ENCODE measurements at regions not wholly inside any gene's neighbourhood (a gene's known extent, or its start where the extent isn't known, plus 50 kb on each side); places are given as distances from the start of the nearest gene placed in this dataset.
"Not testable (repeated sequence)": the region's sequence is repeated elsewhere in the genome, so short reads cannot be mapped to it uniquely, and the experiment has no call there.

DNA sequence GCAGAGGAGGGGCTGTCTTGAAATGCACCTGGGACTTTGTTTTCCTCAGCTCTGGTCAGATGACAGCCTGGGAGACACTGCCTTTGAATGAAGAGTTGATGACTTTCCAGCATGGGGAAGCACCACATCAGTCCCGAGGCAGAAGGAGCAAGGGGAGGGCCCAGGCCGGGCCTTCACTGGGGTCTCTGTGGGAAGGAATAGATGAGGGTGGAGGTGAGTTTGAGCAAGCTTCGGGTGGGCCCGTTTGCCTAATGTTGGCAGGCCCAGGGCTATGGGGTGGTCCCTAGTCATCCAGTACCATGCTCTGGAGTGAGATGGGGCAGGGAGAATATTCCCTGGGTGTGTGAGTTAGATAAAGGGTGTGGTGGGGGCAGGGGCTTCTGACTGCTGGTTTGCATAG, 100.4 kb upstream of the RUFY1 start:
- not testable (repeated sequence) for ATAC-seq

DNA sequence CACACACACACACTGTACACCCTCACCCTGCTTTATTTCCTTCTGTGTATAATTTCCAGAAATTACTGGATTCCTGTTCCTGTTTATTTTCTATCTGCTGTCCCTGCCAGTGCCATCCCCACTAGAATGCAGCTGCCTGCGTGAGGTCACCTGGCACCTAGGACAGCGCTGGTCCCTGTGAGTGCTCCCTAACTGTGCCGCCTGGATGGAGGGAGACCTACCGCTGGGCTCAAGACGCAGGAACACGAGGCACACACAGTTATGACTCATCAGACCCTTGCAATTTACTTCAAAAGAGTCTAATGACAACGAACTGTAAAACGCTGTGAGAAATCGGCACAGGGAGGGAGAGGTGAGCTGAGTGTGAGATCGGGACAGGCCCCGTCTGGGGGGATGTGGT, 102.1 kb upstream of the RUFY1 start:
- not testable (repeated sequence) for H3K27me3 Mint-ChIP-seq (ENCODE audit: low read depth); DNase-seq; H3K4me3 Mint-ChIP-seq; H3K4me1 Mint-ChIP-seq (ENCODE audit: low read depth); H3K36me3 Mint-ChIP-seq (ENCODE audit: insufficient read depth); H3K9me3 Mint-ChIP-seq; ATAC-seq

More for the DNA sequence above, 100.4 kb upstream of the RUFY1 start:
- not testable (repeated sequence) for H3K9me3 Mint-ChIP-seq; H3K4me3 Mint-ChIP-seq; DNase-seq; H3K27me3 Mint-ChIP-seq (ENCODE audit: low read depth); H3K4me1 Mint-ChIP-seq (ENCODE audit: low read depth); H3K36me3 Mint-ChIP-seq (ENCODE audit: insufficient read depth)

DNA sequence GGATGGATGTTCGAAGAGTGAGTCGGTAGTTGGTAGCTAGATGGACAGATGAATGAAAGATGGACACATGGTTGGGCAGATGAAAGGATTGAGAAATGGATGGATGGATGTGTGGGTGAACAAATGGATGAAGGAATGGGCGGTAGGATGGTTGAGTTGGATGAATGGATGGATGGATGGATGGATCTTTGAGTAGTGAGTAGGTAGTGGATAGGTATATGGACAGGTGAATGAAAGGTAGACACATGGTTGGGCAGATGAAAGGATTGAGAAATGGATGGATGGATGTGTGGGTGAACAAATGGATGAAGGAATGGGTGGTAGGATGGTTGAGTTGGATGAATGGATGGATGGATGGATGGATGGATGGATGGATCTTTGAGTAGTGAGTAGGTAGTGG, 97.0 kb upstream of the ADAMTS2 start:
- DNase-seq; H3K9me3 Mint-ChIP-seq; H3K4me3 Mint-ChIP-seq; H3K27me3 Mint-ChIP-seq (ENCODE audit: low read depth); ATAC-seq; H3K4me1 Mint-ChIP-seq (ENCODE audit: low read depth); H3K36me3 Mint-ChIP-seq (ENCODE audit: insufficient read depth): not testable (repeated sequence)

DNA sequence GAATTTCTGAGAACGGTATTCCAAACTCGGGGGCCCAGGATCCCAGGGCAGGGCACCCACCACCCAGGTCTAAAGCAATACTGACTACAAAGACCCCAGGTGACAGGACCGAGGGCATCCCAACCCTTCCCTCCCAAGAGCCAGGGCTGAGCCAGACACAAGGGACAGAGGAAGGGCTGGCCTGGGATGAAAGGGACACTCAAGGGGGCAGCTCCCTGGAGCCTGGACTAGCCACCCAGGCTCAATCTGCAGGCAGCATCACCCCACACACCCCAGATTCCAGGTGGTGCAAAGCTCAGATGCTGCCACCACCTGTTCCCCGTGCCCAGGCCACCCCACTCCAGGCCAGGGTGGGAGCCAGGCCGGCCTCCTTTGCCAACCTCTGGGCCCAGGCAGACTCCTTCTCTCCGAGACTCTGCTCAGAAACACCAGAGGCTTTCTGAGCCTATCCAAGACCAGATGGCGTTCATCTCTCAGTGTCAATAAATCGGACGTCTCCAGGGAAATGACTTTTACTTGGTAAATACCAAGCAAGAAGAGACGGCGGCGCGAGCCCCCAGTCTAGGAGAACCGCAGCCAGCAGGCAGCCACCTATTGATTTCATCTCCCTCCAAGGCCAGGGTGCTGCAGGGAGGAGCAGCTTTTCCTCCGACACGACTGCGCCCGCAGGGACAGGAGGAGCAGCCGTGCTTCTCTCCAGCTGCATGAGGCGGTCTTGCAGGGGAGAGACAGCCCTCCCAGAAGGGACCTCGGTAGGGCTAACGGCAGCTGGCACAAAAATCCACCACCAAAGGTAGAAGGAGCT, 94.1 kb upstream of the ADAMTS2 start:
- ATAC-seq (no peak), DNase-seq (no peak)
- peaks cover 4% of the 10 kb centered on the region for H3K9me3 Mint-ChIP-seq
- H3K4me1 Mint-ChIP-seq (ENCODE audit: low read depth) = no peaks in the 10 kb centered on the region
- no peak overlapping the region for H3K4me3 Mint-ChIP-seq
- H3K36me3 Mint-ChIP-seq (ENCODE audit: insufficient read depth) = peaks cover 2% of the 10 kb centered on the region
- peaks cover 14% of the 10 kb centered on the region for H3K27me3 Mint-ChIP-seq (ENCODE audit: low read depth)

DNA sequence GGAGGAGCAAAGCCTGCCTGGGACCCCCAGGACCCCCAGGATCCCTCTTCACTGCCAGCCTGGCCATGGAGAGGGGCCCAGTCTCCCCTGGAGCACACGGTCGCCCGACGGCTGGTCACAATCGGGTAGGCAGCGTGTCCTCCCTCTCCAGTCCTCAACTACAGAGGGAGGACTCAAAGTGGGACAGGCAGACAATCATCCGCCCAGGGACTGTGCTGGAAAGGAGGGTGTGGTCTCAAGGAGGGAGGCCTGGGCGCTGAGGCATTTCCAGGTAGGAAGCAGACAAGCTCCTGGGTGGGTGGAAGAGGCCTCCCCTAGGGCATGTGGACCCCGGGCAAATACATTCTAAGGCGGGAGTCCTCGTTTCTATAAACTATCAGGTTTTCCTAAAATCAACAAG, 93.2 kb upstream of the ADAMTS2 start:
- DNase-seq = no peak
- Mint-ChIP-seq H3K4me3 (no peak overlapping the region), H3K27me3 (ENCODE audit: low read depth) (peaks cover 14% of the 10 kb centered on the region), H3K36me3 (ENCODE audit: insufficient read depth) (peaks cover 2% of the 10 kb centered on the region), H3K4me1 (ENCODE audit: low read depth) (no peaks in the 10 kb centered on the region), H3K9me3 (peaks cover 4% of the 10 kb centered on the region)
- no peak for ATAC-seq

DNA sequence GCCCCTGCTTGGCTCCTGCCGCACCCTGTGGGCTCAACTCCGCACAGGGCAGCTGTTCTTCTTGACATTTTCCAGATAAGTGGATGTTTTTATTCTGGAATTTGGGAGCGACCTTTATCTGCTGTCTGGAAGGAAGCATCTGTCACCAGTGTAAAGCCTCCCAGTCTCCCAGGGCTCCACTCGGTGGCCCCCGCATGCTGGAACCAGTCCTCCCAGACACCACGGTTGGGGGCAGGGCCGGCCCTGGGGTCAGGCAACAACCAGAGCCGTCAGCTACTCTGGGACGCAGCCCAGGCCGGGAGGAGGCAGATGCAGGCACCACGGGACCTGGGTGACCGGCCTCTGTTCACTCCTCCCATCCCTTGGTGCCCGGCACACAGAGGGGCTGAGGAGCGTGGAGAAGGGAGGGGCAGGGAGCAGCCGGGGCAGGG, 92.8 kb upstream of the ADAMTS2 start:
- H3K27me3 Mint-ChIP-seq (ENCODE audit: low read depth) = peaks cover 14% of the 10 kb centered on the region
- H3K4me1 Mint-ChIP-seq (ENCODE audit: low read depth) = no peaks in the 10 kb centered on the region

DNA sequence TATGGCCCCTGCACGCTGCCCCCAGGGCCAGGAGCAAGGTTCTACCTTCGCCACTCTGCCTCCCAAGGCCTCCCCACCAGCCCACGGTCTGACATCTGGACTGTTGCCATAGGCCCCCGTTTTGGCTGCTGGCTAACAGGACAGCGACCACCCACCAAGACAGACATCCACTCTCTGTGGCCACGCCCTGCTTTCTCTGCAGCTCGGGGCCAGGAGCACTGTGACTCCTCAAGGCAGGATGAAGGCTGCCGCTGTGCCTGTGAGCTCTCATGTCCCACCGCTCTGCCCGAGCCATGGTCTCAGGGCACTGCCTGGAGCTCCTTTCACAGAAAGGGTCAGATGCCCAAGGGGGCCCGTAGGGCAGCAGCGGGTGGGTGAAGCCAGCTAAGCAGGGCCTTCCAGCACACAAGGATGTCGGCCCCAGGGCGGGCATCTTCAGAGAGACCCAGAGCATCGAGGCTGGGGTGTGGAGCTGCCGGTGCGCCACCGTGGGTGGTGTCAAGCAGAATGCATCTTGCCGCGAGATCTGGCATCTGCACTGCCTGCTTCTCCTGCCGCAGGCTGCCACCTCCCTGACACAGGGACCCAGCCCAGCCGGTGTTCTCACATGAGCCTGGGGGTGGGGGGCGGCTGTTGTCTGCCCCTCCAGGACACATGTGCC, 92.2 kb upstream of the ADAMTS2 start:
- ATAC-seq (no peak), DNase-seq (no peak)
- Mint-ChIP-seq H3K9me3 (peaks cover 4% of the 10 kb centered on the region), H3K36me3 (ENCODE audit: insufficient read depth) (peaks cover 2% of the 10 kb centered on the region), H3K4me1 (ENCODE audit: low read depth) (no peaks in the 10 kb centered on the region), H3K27me3 (ENCODE audit: low read depth) (peaks cover 13% of the 10 kb centered on the region), H3K4me3 (no peak overlapping the region)

More for the DNA sequence above, 92.8 kb upstream of the ADAMTS2 start:
- ATAC-seq (no peak), DNase-seq (no peak)
- Mint-ChIP-seq H3K9me3 (peaks cover 4% of the 10 kb centered on the region), H3K4me3 (no peak overlapping the region), H3K36me3 (ENCODE audit: insufficient read depth) (peaks cover 2% of the 10 kb centered on the region)

DNA sequence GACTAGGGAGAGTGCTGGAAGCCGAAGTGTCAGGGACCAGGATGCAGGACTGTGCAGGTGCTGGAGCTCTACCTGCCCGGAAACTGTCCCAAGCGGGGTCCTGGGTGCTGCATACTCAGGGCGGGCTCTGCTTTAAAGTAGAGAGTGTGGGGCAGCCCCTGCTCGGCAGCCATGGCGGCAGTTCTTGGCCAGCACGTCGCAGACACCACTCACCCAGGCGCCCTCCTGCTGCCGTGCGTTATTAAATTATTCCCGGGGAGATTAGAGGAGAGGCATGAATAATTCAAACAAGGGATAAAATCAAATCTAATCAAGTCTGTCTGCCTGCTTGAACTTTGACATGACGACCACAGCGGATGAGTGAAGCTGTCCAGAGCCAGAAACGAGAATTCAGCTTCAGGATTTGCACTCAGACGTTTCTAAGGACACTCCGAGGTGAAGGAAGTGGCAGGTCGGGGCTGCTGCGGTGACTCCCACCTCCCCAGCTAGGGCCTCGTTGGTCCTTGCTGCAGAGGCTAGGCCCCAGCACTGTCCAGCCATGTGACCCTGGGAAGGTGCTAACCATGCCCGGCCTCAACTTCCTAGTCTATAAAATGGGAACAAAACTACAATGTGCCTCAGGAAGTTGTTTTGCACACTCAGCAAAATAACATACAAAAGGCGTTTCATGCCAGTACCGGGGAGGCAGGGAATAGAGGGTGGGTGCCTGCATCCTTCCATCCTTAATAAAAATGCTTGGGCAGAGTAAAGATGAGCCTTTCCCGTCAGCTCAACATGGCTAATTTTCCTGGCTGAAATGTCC, 91.3 kb upstream of the ADAMTS2 start:
- Mint-ChIP-seq H3K27me3 (ENCODE audit: low read depth) (peaks cover 7% of the 10 kb centered on the region), H3K36me3 (ENCODE audit: insufficient read depth) (peaks cover 2% of the 10 kb centered on the region), H3K9me3 (no peaks in the 10 kb centered on the region), H3K4me3 (no peak overlapping the region), H3K4me1 (ENCODE audit: low read depth) (no peaks in the 10 kb centered on the region)
- ATAC-seq (no peak), DNase-seq (no peak)

DNA sequence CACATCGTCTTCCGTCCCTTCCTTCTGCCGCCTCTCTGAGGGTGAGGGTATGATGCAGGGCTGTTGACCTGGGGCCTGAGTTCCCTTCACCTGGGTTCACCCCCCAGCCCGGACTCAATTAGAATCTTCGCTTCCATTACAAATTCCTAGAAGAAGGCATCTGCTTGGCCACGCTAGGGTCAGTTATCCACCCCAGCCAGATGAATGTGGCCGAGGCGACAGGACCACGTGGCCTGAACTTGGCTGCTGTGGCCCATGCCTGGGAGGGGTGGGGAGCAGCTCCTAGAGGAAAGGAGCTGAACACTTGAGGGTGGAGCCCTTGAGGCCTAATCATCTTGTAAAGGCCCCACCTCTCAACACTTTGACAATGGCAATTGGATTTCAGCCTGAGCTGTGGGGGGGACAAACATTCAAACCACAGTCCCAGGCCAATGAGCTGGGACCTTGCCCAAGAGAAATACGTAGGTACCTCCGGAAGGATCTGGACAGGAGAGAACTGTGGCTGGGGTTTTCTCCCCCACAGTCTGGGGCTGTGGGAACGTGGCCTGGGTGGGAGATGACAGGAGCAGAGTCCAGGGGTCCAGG, 90.6 kb upstream of the ADAMTS2 start:
- H3K27me3 Mint-ChIP-seq (ENCODE audit: low read depth) = peaks cover 6% of the 10 kb centered on the region
- no peak overlapping the region for H3K4me3 Mint-ChIP-seq
- no peaks in the 10 kb centered on the region for H3K4me1 Mint-ChIP-seq (ENCODE audit: low read depth)
- DNase-seq (no peak), ATAC-seq (no peak)
- no peaks in the 10 kb centered on the region for H3K9me3 Mint-ChIP-seq
- H3K36me3 Mint-ChIP-seq (ENCODE audit: insufficient read depth) = peaks cover 2% of the 10 kb centered on the region

DNA sequence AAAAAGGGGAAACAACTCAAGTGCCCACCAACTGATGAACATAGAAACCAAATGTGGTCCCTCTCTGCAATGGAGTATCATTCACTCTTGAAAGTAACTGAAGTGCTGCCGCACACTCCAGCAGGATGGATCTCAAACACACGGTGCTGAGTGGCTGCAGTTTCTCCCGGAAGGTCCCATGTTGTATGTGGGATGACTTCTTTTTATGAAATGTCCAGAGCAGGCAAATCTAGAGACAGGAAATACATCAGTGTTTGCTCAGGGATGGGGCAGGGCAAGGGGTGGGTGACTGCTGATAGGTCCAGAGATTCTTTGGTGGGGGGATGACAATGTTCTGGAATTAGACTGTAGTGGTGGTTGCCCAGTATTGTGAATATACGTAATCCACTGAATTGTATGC, 89.9 kb upstream of the ADAMTS2 start:
- Mint-ChIP-seq H3K4me1 (ENCODE audit: low read depth) (no peaks in the 10 kb centered on the region), H3K36me3 (ENCODE audit: insufficient read depth) (peaks cover 2% of the 10 kb centered on the region), H3K9me3 (no peaks in the 10 kb centered on the region), H3K27me3 (ENCODE audit: low read depth) (peaks cover 6% of the 10 kb centered on the region), H3K4me3 (no peak overlapping the region)
- ATAC-seq (no peak), DNase-seq (no peak)

DNA sequence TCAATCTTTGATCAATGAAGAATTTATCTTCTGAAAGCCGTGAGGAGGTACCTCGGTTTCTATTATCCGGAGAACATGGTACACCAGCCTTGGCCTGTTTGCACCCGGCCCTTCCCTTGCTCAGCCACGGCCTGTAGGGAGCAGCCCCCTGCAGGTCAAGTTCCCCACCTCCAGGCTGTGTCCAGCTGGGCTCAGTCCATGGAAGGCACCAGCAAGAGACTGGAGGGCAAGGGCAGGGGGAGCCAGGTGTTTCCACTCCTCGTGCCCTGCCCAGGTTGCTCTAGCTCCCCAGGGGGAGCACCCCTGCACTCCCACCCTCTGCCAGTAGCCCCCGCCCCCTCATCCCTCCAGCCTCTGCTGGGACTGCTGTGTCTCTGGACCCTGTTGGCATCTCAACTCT, 87.3 kb upstream of the ADAMTS2 start:
- no peaks in the 10 kb centered on the region for H3K4me1 Mint-ChIP-seq (ENCODE audit: low read depth)

DNA sequence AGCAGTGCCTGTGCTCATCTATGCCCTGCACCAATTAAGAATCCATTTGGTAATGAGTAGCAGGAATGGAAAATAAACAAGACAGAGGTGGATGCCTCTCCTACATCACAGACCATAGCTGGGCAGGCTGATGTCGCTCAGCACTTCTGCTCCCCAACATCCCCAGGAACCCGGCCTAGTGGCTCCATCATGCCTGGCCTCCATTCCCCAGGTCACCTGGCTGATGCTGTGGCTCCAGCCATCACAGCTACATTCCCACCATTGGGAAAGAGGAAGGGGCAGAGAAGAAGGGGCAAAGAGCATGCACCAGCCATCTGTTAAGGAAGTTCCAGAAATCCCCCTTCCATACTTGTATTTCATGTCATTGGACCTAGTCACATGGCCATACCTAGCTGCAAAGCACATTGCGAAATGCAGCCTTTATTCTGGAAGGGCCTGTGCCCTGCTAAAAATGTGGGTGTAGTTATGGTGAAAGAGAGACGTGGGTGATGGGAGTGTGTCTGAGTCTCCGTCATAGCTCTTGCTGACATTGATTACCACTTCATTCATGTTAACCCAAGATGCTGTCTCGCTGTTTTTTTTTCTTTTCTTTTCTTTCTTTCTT, 86.1 kb upstream of the ADAMTS2 start:
- DNase-seq = no peak
- ATAC-seq = no peak
- peaks cover 2% of the 10 kb centered on the region for H3K36me3 Mint-ChIP-seq (ENCODE audit: insufficient read depth)
- peaks cover 3% of the 10 kb centered on the region for H3K27me3 Mint-ChIP-seq (ENCODE audit: low read depth)
- no peaks in the 10 kb centered on the region for H3K4me1 Mint-ChIP-seq (ENCODE audit: low read depth)
- no peaks in the 10 kb centered on the region for H3K9me3 Mint-ChIP-seq
- H3K4me3 Mint-ChIP-seq = no peak overlapping the region

More for the DNA sequence above, 87.3 kb upstream of the ADAMTS2 start:
- no peak for DNase-seq
- Mint-ChIP-seq H3K9me3 (no peaks in the 10 kb centered on the region), H3K36me3 (ENCODE audit: insufficient read depth) (peaks cover 2% of the 10 kb centered on the region), H3K4me3 (no peak overlapping the region), H3K27me3 (ENCODE audit: low read depth) (peaks cover 6% of the 10 kb centered on the region)
- no peak for ATAC-seq

DNA sequence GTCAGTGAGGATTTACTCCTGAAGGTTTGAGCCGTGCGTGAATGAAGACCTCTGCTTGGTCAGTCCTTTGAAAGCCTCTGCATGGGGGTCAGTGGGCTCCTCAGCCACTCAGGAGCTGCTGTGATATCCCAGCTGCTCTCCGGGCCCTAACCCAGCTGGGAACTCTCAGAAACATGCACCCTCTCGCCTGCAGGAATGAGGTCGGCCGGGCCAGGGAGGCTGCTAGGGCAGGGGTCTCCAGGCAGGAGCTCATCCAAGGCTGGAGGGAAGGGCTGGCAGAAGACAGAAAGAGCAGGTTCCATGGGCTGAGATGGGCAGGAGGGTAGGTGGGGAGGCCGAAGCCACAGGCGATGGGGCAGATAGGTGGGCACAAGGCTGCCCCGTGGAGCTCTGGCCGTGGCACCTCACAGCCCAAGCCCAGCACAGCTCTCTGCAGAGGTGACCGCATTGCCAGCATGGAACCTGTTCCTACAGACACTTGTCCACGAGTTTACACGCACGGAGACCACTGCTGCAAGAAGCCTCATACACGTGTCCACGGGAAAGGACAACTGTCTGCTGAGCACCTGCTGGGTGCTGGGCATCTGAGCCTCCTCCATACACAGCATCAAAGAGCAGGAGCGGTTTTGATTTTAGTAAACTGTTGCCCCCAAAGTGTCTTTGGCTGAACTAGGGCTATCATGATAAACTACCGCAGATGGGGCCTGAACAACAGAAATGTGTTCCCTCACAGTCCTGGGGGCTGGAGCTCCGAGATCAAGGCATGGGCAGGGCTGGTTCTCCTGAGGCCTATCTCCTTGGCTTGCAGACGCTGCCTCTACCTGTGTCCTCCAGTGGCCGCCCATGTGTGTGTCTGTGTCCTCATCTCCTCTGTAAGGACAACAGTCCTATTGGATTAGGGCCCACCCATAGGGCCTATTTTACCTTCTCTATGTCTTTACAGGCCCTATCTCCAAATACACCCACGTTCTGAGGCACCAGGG, 85.2 kb upstream of the ADAMTS2 start:
- DNase-seq (no peak), ATAC-seq (no peak)
- Mint-ChIP-seq H3K27me3 (ENCODE audit: low read depth) (no peaks in the 10 kb centered on the region), H3K4me3 (no peak overlapping the region), H3K36me3 (ENCODE audit: insufficient read depth) (peaks cover 2% of the 10 kb centered on the region), H3K9me3 (no peaks in the 10 kb centered on the region), H3K4me1 (ENCODE audit: low read depth) (no peaks in the 10 kb centered on the region)
